Neuronal stem cell (in vitro differentiated cells): ENCODE measurements at regions not wholly inside any gene's neighbourhood (a gene's known extent, or its start where the extent isn't known, plus 50 kb on each side); places are given as distances from the start of the nearest gene placed in this dataset.

Experiments
- DNase-seq: peaks from one replicate; pipeline ENCODE4 v3.0.0-alpha.2; 2013; ENCODE audit warnings: low spot score
- H2AFZ ChIP-seq: one replicate; pipeline ENCODE4 v1.6.1; 2013; ENCODE audit warnings: mild to moderate bottlenecking, low read length, inconsistent platforms
- H2AK5ac ChIP-seq: 2 replicates; pipeline ENCODE4 v1.6.1; 2013; ENCODE audit warnings: low read depth, mild to moderate bottlenecking, inconsistent platforms, low read length, moderate library complexity, mixed read lengths
- H2BK120ac ChIP-seq: 2 replicates; pipeline ENCODE4 v1.6.1; 2013; ENCODE audit warnings: low read depth, mild to moderate bottlenecking, inconsistent platforms, low read length, moderate library complexity, mixed read lengths
- H2BK12ac ChIP-seq: one replicate; pipeline ENCODE4 v1.6.1; 2013; ENCODE audit warnings: low read length, inconsistent platforms
- H2BK15ac ChIP-seq: 2 replicates; pipeline ENCODE4 v1.6.1; 2013; ENCODE audit warnings: mild to moderate bottlenecking, low read length, inconsistent platforms, mixed read lengths
- H2BK5ac ChIP-seq: one replicate; pipeline ENCODE4 v1.6.1; 2013; ENCODE audit warnings: inconsistent platforms, mild to moderate bottlenecking, low read length, moderate library complexity
- H3K14ac ChIP-seq: one replicate; pipeline ENCODE4 v1.6.1; 2013; ENCODE audit warnings: low read length, inconsistent platforms
- H3K18ac ChIP-seq: 2 replicates; pipeline ENCODE4 v1.6.1; 2013; ENCODE audit warnings: low read length, inconsistent platforms
- H3K23ac ChIP-seq: 2 replicates; pipeline ENCODE4 v1.6.1; 2013; ENCODE audit warnings: low read depth, mild to moderate bottlenecking, mixed read lengths, low read length, inconsistent platforms; ENCODE audit not compliant: poor library complexity
- H3K27ac ChIP-seq: replicated peaks from 3 replicates; pipeline ENCODE4 v1.5.1; 2013; ENCODE audit warnings: low read length, inconsistent platforms
- H3K27me3 ChIP-seq, 3 experiments: 2 replicates each; pipeline ENCODE4 v1.6.1; 2013; ENCODE audit warnings: low read length in 3 of 3, mild to moderate bottlenecking in 2 of 3, inconsistent platforms in 1 of 3, low read depth in 1 of 3, mixed read lengths in 1 of 3, moderate library complexity in 1 of 3; ENCODE audit not compliant: control insufficient read depth in 3 of 3, insufficient read depth in 3 of 3
- H3K36me3 ChIP-seq, 2 donors: replicated peaks in 1 of 2; 2 replicates each; pipeline ENCODE4 v1.6.1; 2013; ENCODE audit warnings: low read length in 2 of 2; ENCODE audit not compliant: control insufficient read depth in 2 of 2, insufficient read depth in 2 of 2
- H3K4ac ChIP-seq: 2 replicates; pipeline ENCODE4 v1.6.1; 2013; ENCODE audit warnings: inconsistent platforms, mild to moderate bottlenecking, low read length, moderate library complexity
- H3K4me1 ChIP-seq, 2 donors: 1 replicate in 1 of 2; 2 replicates in 1 of 2; pipeline ENCODE4 v1.6.1; 2013; ENCODE audit warnings: low read length in 2 of 2, low read depth in 1 of 2; ENCODE audit not compliant: control insufficient read depth in 2 of 2, insufficient read depth in 1 of 2
- H3K4me2 ChIP-seq: one replicate; pipeline ENCODE4 v1.6.1; 2013; ENCODE audit warnings: mild to moderate bottlenecking, low read length, inconsistent platforms; ENCODE audit not compliant: insufficient read depth, poor library complexity, severe bottlenecking
- H3K4me3 ChIP-seq, 2 donors: 2 replicates each; pipeline ENCODE4 v1.5.1; 2013; ENCODE audit warnings: low read length in 2 of 2, mild to moderate bottlenecking in 2 of 2, inconsistent platforms in 1 of 2, moderate library complexity in 1 of 2
- H3K79me1 ChIP-seq: one replicate; pipeline ENCODE4 v1.6.1; 2013; ENCODE audit warnings: low read depth, mild to moderate bottlenecking, inconsistent platforms, low read length, moderate library complexity
- H3K9ac ChIP-seq: one replicate; pipeline ENCODE4 v1.6.1; 2013; ENCODE audit warnings: mild to moderate bottlenecking, low read depth, low read length, inconsistent platforms; ENCODE audit not compliant: poor library complexity
- H3K9me3 ChIP-seq, 2 donors: replicated peaks in 1 of 2; 2 replicates each; pipeline versions ENCODE3 to v1.6.1; 2013; ENCODE audit warnings: low read length in 2 of 2, mild to moderate bottlenecking in 2 of 2, inconsistent platforms in 1 of 2, low read depth in 1 of 2, mixed read lengths in 1 of 2, moderate library complexity in 1 of 2; ENCODE audit not compliant: control insufficient read depth in 2 of 2, insufficient read depth in 1 of 2
- H4K8ac ChIP-seq: one replicate; pipeline ENCODE4 v1.6.1; 2013; ENCODE audit warnings: low read depth, mild to moderate bottlenecking, inconsistent platforms, low read length, moderate library complexity
- H4K91ac ChIP-seq: one replicate; pipeline ENCODE4 v1.6.1; 2013; ENCODE audit warnings: low read length, low read depth, mild to moderate bottlenecking, inconsistent platforms; ENCODE audit not compliant: poor library complexity
- WGBS, 2 donors: extraction: QIAGEN DNeasy Blood & Tissue Kit; methylation state at CpG; one replicate each; pipeline ENCODE4 v1.1.7; 2013; ENCODE audit warnings: missing lambda C conversion rate in 2 of 2, mixed read lengths in 1 of 2; ENCODE audit not compliant: insufficient read length in 2 of 2, insufficient replicate concordance in 1 of 2; ENCODE audit errors: extremely low coverage in 2 of 2; 5-methylcytosine and 5-hydroxymethylcytosine counted together

- H2BK15ac ChIP-seq, result no peak overlapping the region
- WGBS, 2 donors, result no CpG with 5 or more reads among the region's 2 CpGs
- H2BK5ac ChIP-seq, result no peak overlapping the region
Measured at GRCh38 chr1:181359012-181359411, 124.3 kb upstream of the CACNA1E start.

GRCh38 chr1:181364801-181365200 is 118.5 kb upstream of the CACNA1E start:
- Histone ChIP-seq H3K4me1 (peaks cover 0 to 1% of the 10 kb centered on the region in 2 donors), H2AFZ (no peak overlapping the region), H2AK5ac (no peak overlapping the region), H4K8ac (peak overlapping the region; percentile 29), H2BK120ac (no peak overlapping the region), H3K9me3 (no peaks in the 10 kb centered on the region), H3K14ac (no peak overlapping the region), H3K4me3 (no peak overlapping the region), H3K27me3 (no peaks in the 10 kb centered on the region), H2BK5ac (no peak overlapping the region), H3K4me2 (no peak overlapping the region), H3K9ac (no peak overlapping the region), H2BK15ac (peak overlapping the region; percentile 5), H3K4ac (no peak overlapping the region), H3K27ac (no peak overlapping the region), H3K23ac (peak overlapping the region; percentile 52), H2BK12ac (no peak overlapping the region), H3K79me1 (no peaks in the 10 kb centered on the region), H4K91ac (no peak overlapping the region), H3K18ac (peak overlapping the region; percentile 19), H3K36me3 (no peaks in the 10 kb centered on the region)
- no peak for DNase-seq
- no CpG with 5 or more reads among the region's 3 CpGs for WGBS, 2 donors

More at GRCh38 chr1:181359012-181359411, 124.3 kb upstream of the CACNA1E start:
- Histone ChIP-seq H3K4ac (no peak overlapping the region), H3K4me1 (peaks cover 0 to 8% of the 10 kb centered on the region in 2 donors), H3K9ac (no peak overlapping the region), H3K9me3 (no peaks in the 10 kb centered on the region), H2BK120ac (no peak overlapping the region), H4K91ac (no peak overlapping the region), H3K23ac (no peak overlapping the region), H3K27ac (no peak overlapping the region), H3K4me3 (no peak overlapping the region), H3K36me3 (no peaks in the 10 kb centered on the region), H3K4me2 (no peak overlapping the region), H2BK12ac (no peak overlapping the region), H2AFZ (no peak overlapping the region), H4K8ac (no peak overlapping the region), H3K18ac (no peak overlapping the region), H3K79me1 (no peaks in the 10 kb centered on the region), H3K14ac (no peak overlapping the region), H2AK5ac (no peak overlapping the region), H3K27me3 (no peaks in the 10 kb centered on the region)
- no peak for DNase-seq

GRCh38 chr1:181366910-181367309 is 116.4 kb upstream of the CACNA1E start:
- Histone ChIP-seq H3K14ac (no peak overlapping the region), H3K4me1 (peaks cover 0 to 1% of the 10 kb centered on the region in 2 donors), H4K91ac (no peak overlapping the region), H3K9ac (no peak overlapping the region), H4K8ac (no peak overlapping the region), H3K4me3 (no peak overlapping the region), H2BK15ac (no peak overlapping the region), H3K79me1 (no peaks in the 10 kb centered on the region), H3K4me2 (no peak overlapping the region), H3K23ac (no peak overlapping the region), H3K27me3 (no peaks in the 10 kb centered on the region), H3K27ac (no peak overlapping the region), H3K18ac (no peak overlapping the region), H2BK5ac (no peak overlapping the region), H2AFZ (no peak overlapping the region), H2BK12ac (no peak overlapping the region), H3K36me3 (no peaks in the 10 kb centered on the region), H3K4ac (no peak overlapping the region), H2AK5ac (no peak overlapping the region), H3K9me3 (no peaks in the 10 kb centered on the region), H2BK120ac (no peak overlapping the region)
- no peak for DNase-seq
- no CpG with 5 or more reads among the region's 8 CpGs for WGBS, 2 donors

GRCh38 chr1:181369416-181369815 is 113.9 kb upstream of the CACNA1E start:
- Histone ChIP-seq H3K4ac (no peak overlapping the region), H4K8ac (no peak overlapping the region), H3K27ac (no peak overlapping the region), H3K4me2 (no peak overlapping the region), H2BK120ac (no peak overlapping the region), H3K4me1 (peaks cover 0 to 1% of the 10 kb centered on the region in 2 donors), H3K18ac (no peak overlapping the region), H2BK5ac (no peak overlapping the region), H2BK12ac (no peak overlapping the region), H3K9me3 (no peaks in the 10 kb centered on the region), H3K4me3 (no peak overlapping the region), H2AK5ac (no peak overlapping the region), H3K79me1 (no peaks in the 10 kb centered on the region), H2BK15ac (no peak overlapping the region), H3K14ac (no peak overlapping the region), H3K27me3 (no peaks in the 10 kb centered on the region), H3K9ac (no peak overlapping the region), H4K91ac (no peak overlapping the region), H2AFZ (no peak overlapping the region), H3K23ac (no peak overlapping the region), H3K36me3 (no peaks in the 10 kb centered on the region)
- no peak for DNase-seq
- no CpG with 5 or more reads among the region's 4 CpGs for WGBS, 2 donors
